ENCODE measurements at regions not wholly inside any gene's neighbourhood (a gene's known extent, or its start where the extent isn't known, plus 50 kb on each side); places are given as distances from the start of the nearest gene placed in this dataset.

DNA sequence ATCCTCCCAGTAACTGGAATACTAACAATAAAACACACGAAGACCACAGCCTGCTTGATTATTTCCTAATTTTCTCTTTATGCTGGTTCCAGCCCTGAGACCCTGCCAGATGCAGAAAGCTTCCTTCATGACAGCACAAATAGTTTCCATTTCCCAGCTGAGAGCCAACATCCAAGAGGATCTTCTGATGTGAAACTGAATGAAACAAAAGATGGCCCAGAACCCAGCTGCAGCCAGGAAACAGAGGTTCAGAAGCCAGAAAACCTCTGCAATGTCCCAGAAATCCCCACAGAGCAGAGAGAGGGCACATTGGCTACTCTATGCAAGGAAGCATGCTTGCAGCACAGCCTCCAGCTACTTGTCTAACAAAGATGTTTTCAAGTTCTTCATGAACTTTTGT is 61.8 kb upstream of the PLEKHG1 start:
- peaks cover 0 to 13% (median 7%) of the 10 kb centered on the region in 5 donors for H3K4me1 ChIP-seq (ENCODE audit: control insufficient read depth in 5 of 5, insufficient read depth in 5 of 5, low read length in 5 of 5)
- no peak for ATAC-seq (ENCODE audit: insufficient read depth, low FRiP score)
- no peaks in the 10 kb centered on the region for H3K27me3 ChIP-seq (ENCODE audit: control insufficient read depth in 3 of 3, insufficient read depth in 3 of 3, low read length in 2 of 3)
- H3K36me3 ChIP-seq (ENCODE audit: control insufficient read depth in 4 of 4, insufficient read depth in 4 of 4, low read length in 4 of 4) = no peaks in the 10 kb centered on the region
- H3K9ac ChIP-seq (ENCODE audit: insufficient read depth in 1 of 2, low read length in 2 of 2) = no peak overlapping the region
- WGBS, 2 donors = 57 to 61% methylated on average over 1 of the region's 1 CpG
- DNase-seq = peak in 2 of 3 donors; percentile 38 to 50
- TF ChIP-seq, protein P1, sequence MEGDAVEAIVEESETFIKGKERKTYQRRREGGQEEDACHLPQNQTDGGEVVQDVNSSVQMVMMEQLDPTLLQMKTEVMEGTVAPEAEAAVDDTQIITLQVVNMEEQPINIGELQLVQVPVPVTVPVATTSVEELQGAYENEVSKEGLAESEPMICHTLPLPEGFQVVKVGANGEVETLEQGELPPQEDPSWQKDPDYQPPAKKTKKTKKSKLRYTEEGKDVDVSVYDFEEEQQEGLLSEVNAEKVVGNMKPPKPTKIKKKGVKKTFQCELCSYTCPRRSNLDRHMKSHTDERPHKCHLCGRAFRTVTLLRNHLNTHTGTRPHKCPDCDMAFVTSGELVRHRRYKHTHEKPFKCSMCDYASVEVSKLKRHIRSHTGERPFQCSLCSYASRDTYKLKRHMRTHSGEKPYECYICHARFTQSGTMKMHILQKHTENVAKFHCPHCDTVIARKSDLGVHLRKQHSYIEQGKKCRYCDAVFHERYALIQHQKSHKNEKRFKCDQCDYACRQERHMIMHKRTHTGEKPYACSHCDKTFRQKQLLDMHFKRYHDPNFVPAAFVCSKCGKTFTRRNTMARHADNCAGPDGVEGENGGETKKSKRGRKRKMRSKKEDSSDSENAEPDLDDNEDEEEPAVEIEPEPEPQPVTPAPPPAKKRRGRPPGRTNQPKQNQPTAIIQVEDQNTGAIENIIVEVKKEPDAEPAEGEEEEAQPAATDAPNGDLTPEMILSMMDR (IDR thresholded peaks at IDR 0.05; ENCODE audit: control extremely low read depth, extremely low read depth) = no peak
- no peak overlapping the region for H3K27ac ChIP-seq (ENCODE audit: low read depth in 1 of 2, low read length in 1 of 2)
- H3K9me3 ChIP-seq (ENCODE audit: control insufficient read depth in 4 of 4, insufficient read depth in 3 of 4, low read length in 3 of 4) = no peaks in the 10 kb centered on the region
- no peak overlapping the region for H3K4me3 ChIP-seq

GRCh38 chr6:150539111-150539510 is 60.6 kb upstream of the PLEKHG1 start:
- Histone ChIP-seq H3K4me1 (ENCODE audit: control insufficient read depth in 5 of 5, insufficient read depth in 5 of 5, low read length in 5 of 5) (peaks cover 0 to 13% (median 7%) of the 10 kb centered on the region in 5 donors), H3K9me3 (ENCODE audit: control insufficient read depth in 4 of 4, insufficient read depth in 3 of 4, low read length in 3 of 4) (no peaks in the 10 kb centered on the region), H3K9ac (ENCODE audit: insufficient read depth in 1 of 2, low read length in 2 of 2) (no peak overlapping the region), H3K4me3 (no peak overlapping the region), H3K27me3 (ENCODE audit: control insufficient read depth in 3 of 3, insufficient read depth in 3 of 3, low read length in 2 of 3) (no peaks in the 10 kb centered on the region), H3K36me3 (ENCODE audit: control insufficient read depth in 4 of 4, insufficient read depth in 4 of 4, low read length in 4 of 4) (no peaks in the 10 kb centered on the region), H3K27ac (ENCODE audit: low read depth in 1 of 2, low read length in 1 of 2) (no peak overlapping the region)
- ATAC-seq (ENCODE audit: insufficient read depth, low FRiP score) (no peak), DNase-seq (no peak)
- WGBS, 2 donors = 90 to 91% methylated on average over 2 of the region's 2 CpGs
- TF ChIP-seq, protein P1 (IDR thresholded peaks at IDR 0.05; ENCODE audit: control extremely low read depth, extremely low read depth) = no peak

DNA sequence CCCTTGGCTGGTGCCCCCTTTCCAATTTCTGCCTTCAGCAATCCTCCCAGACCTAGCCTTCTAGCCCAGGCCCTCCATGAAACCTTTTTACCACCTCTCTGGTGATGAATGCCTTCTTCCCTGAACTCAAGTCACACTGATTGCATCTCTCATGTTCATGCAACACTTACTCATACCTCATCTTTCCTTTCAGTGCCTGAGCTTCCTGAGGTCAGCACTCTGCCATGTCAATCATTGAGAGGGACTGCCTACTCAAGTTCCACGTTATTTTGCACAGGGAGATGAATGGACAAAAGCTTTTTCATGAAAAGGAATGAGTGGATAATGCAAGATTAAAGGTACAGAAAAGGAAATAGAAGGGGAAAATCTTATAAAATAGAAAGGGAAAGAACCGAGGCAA is 60.1 kb upstream of the PLEKHG1 start:
- H3K27me3 ChIP-seq (ENCODE audit: control insufficient read depth in 3 of 3, insufficient read depth in 3 of 3, low read length in 2 of 3) = no peaks in the 10 kb centered on the region
- no peak overlapping the region for H3K4me3 ChIP-seq
- TF ChIP-seq, protein P1 (IDR thresholded peaks at IDR 0.05; ENCODE audit: control extremely low read depth, extremely low read depth) = no peak
- DNase-seq (no peak), ATAC-seq (ENCODE audit: insufficient read depth, low FRiP score) (no peak)
- no peak overlapping the region for H3K9ac ChIP-seq (ENCODE audit: insufficient read depth in 1 of 2, low read length in 2 of 2)
- H3K9me3 ChIP-seq (ENCODE audit: control insufficient read depth in 4 of 4, insufficient read depth in 3 of 4, low read length in 3 of 4) = no peaks in the 10 kb centered on the region
- peaks cover 0 to 13% (median 7%) of the 10 kb centered on the region in 5 donors for H3K4me1 ChIP-seq (ENCODE audit: control insufficient read depth in 5 of 5, insufficient read depth in 5 of 5, low read length in 5 of 5)
- no peak overlapping the region for H3K27ac ChIP-seq (ENCODE audit: low read depth in 1 of 2, low read length in 1 of 2)
- 60 to 75% methylated on average over 2 of the region's 2 CpGs for WGBS, 2 donors
- H3K36me3 ChIP-seq (ENCODE audit: control insufficient read depth in 4 of 4, insufficient read depth in 4 of 4, low read length in 4 of 4) = no peaks in the 10 kb centered on the region

DNA sequence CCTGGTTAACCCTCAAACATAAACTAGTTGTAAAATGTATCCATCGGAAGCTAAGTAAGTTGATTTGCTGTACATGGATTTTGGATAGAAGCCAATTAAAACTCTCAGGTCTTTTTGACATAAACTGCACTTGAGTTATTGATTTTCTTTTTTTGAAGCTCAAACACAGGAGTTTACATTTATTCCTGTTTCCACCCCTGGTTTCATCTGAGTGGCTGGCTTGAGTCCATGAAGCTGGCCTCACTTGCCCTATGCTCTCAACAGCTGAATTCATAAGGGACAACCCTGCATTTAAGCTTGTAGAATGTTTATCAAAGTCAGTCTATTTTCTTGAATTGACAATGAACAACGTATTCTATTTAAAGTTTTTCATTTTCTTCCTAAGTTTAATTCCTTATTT is 58.1 kb upstream of the PLEKHG1 start:
- no peaks in the 10 kb centered on the region for H3K9me3 ChIP-seq (ENCODE audit: control insufficient read depth in 4 of 4, insufficient read depth in 3 of 4, low read length in 3 of 4)
- no peaks in the 10 kb centered on the region for H3K27me3 ChIP-seq (ENCODE audit: control insufficient read depth in 3 of 3, insufficient read depth in 3 of 3, low read length in 2 of 3)
- 44 to 63% methylated on average over 2 of the region's 2 CpGs for WGBS, 2 donors
- peak; percentile 53 to 71 (median 60) for DNase-seq
- H3K4me1 ChIP-seq (ENCODE audit: control insufficient read depth in 5 of 5, insufficient read depth in 5 of 5, low read length in 5 of 5) = peaks cover 0 to 17% (median 8%) of the 10 kb centered on the region in 5 donors
- H3K36me3 ChIP-seq (ENCODE audit: control insufficient read depth in 4 of 4, insufficient read depth in 4 of 4, low read length in 4 of 4) = no peaks in the 10 kb centered on the region
- H3K9ac ChIP-seq (ENCODE audit: insufficient read depth in 1 of 2, low read length in 2 of 2) = no peak overlapping the region
- no peak overlapping the region for H3K27ac ChIP-seq (ENCODE audit: low read depth in 1 of 2, low read length in 1 of 2)
- TF ChIP-seq, protein P1 (IDR thresholded peaks at IDR 0.05; ENCODE audit: control extremely low read depth, extremely low read depth) = no peak
- no peak for ATAC-seq (ENCODE audit: insufficient read depth, low FRiP score)
- no peak overlapping the region for H3K4me3 ChIP-seq
